ENCODE measurements at regions not wholly inside any gene's neighbourhood (a gene's known extent, or its start where the extent isn't known, plus 50 kb on each side); places are given as distances from the start of the nearest gene placed in this dataset.

- Histone ChIP-seq H3K79me2 (ENCODE audit: insufficient read depth, low read length) (no peaks in the 10 kb centered on the region), H3K4me1 (ENCODE audit: insufficient read depth, low read length) (no peaks in the 10 kb centered on the region), H3K4me2 (ENCODE audit: low read depth, low read length) (no peak overlapping the region), H3K27ac (ENCODE audit: extremely low read length, insufficient read depth, low read length) (no peak overlapping the region), H3K9ac (ENCODE audit: insufficient read depth, low read depth, low read length) (no peak overlapping the region), H3K36me3 (replicated peaks in 1 of 2; ENCODE audit: control insufficient read depth in 1 of 2, insufficient read depth in 2 of 2, low read length in 2 of 2) (no peaks in the 10 kb centered on the region), H2AFZ (ENCODE audit: low read length) (no peak overlapping the region), H4K20me1 (ENCODE audit: insufficient read depth, low read length) (no peaks in the 10 kb centered on the region), H3K4me3 (replicated peaks in 1 of 3; ENCODE audit: insufficient read depth in 1 of 3, low read depth in 2 of 3, low read length in 3 of 3) (no peak overlapping the region), H3K27me3 (ENCODE audit: control insufficient read depth in 1 of 2, insufficient read depth in 2 of 2, low read length in 2 of 2) (peaks cover 0 to 1% of the 10 kb centered on the region in 2 experiments; a peak in 2 of 5 replicates), H3K9me3 (ENCODE audit: low read length) (no peaks in the 10 kb centered on the region)
- in situ Hi-C loops (cut with HindIII; ENCODE audit: extremely low pct_ligation_motif_present, low pct_unique_long_range_greater_than_20kb) (no loop called here), intact Hi-C loops (cut with micrococcal nuclease; ENCODE audit: unreplicated experiment) (no loop called here)
- BruUV-seq (replicated peaks): no TSS peak
- FAIRE-seq (no peak), ATAC-seq (no peak), DNase-seq (ENCODE audit: low spot score) (no peak)
- POLR2A ChIA-PET: no interaction called here
- TF ChIP-seq ZNF512B (CRISPR knock-in tag; IDR thresholded peaks at IDR 0.05; ENCODE audit: borderline replicate concordance): no peak
- TF ChIP-seq PREB (CRISPR knock-in tag; IDR thresholded peaks at IDR 0.05): no peak
- no peak for TF ChIP-seq RFX3 (CRISPR knock-in tag; IDR thresholded peaks at IDR 0.05)
- TF ChIP-seq ZNF17 (CRISPR knock-in tag; IDR thresholded peaks at IDR 0.05): no peak
- no peak for TF ChIP-seq ZNF3 (CRISPR knock-in tag; IDR thresholded peaks at IDR 0.05)
- no peak for TF ChIP-seq NFRKB (IDR thresholded peaks at IDR 0.05)
- no peak for TF ChIP-seq ZNF747 (CRISPR knock-in tag; IDR thresholded peaks at IDR 0.05; ENCODE audit: borderline replicate concordance)
- TF ChIP-seq TFAP4 (IDR thresholded peaks at IDR 0.05; ENCODE audit: borderline replicate concordance, low read depth): no peak
- no peak for TF ChIP-seq GTF2F1 (IDR thresholded peaks at IDR 0.05; ENCODE audit: low read length)
- TF ChIP-seq AGO1 (IDR thresholded peaks at IDR 0.05; ENCODE audit: low read depth, low read length, poor library complexity, severe bottlenecking): no peak
- WGBS (ENCODE audit: low lambda C conversion rate): 31% methylated on average over 3 of the region's 3 CpGs
- CTCF ChIA-PET (ENCODE audit: low intra/inter-chr PET ratio, low total read pairs): no interaction called here
Measured at GRCh38 chr10:118534136-118534535, 61.3 kb downstream of the PRLHR start.
